MM.1S (cell line): ENCODE measurements at regions not wholly inside any gene's neighbourhood (a gene's known extent, or its start where the extent isn't known, plus 50 kb on each side); places are given as distances from the start of the nearest gene placed in this dataset.

ENCODE experiments used
- CTCF ChIP-seq: fragments of 300-600 bp; sonication (generic); IDR thresholded peaks from 2 replicates; pipeline ENCODE4 v1.5.1; 2016; ENCODE audit warnings: antibody characterized with exemption, low read length, mixed read lengths
- EZH2 ChIP-seq: fragments of 300-600 bp; sonication (generic); optimal IDR thresholded peaks from 2 replicates; pipeline ENCODE3; 2017; ENCODE audit warnings: low read depth, mild to moderate bottlenecking, antibody characterized with exemption, low read length, mixed read lengths

GRCh38 chr20:4320291-4320690 is 71.2 kb upstream of the ADRA1D start:
- no peak for TF ChIP-seq CTCF
- no peak for TF ChIP-seq EZH2
